ENCODE measurements at regions not wholly inside any gene's neighbourhood (a gene's known extent, or its start where the extent isn't known, plus 50 kb on each side); places are given as distances from the start of the nearest gene placed in this dataset.

- Mint-ChIP-seq H3K27me3 (no peaks in the 10 kb centered on the region), H3K27ac (no peak overlapping the region), H3K36me3 (no peaks in the 10 kb centered on the region), H3K9me3 (no peaks in the 10 kb centered on the region), H3K4me3 (no peak overlapping the region), H3K4me1 (ENCODE audit: unreplicated experiment) (peaks cover 14% of the 10 kb centered on the region)
- no peak for DNase-seq (ENCODE audit: extremely low spot score, unreplicated experiment)
- TF ChIP-seq, protein P1, sequence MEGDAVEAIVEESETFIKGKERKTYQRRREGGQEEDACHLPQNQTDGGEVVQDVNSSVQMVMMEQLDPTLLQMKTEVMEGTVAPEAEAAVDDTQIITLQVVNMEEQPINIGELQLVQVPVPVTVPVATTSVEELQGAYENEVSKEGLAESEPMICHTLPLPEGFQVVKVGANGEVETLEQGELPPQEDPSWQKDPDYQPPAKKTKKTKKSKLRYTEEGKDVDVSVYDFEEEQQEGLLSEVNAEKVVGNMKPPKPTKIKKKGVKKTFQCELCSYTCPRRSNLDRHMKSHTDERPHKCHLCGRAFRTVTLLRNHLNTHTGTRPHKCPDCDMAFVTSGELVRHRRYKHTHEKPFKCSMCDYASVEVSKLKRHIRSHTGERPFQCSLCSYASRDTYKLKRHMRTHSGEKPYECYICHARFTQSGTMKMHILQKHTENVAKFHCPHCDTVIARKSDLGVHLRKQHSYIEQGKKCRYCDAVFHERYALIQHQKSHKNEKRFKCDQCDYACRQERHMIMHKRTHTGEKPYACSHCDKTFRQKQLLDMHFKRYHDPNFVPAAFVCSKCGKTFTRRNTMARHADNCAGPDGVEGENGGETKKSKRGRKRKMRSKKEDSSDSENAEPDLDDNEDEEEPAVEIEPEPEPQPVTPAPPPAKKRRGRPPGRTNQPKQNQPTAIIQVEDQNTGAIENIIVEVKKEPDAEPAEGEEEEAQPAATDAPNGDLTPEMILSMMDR (conservative IDR thresholded peaks at IDR 0.05), result no peak
Measured at GRCh38 chr1:218568962-218569550, 223.9 kb downstream of the TGFB2 start.

DNA sequence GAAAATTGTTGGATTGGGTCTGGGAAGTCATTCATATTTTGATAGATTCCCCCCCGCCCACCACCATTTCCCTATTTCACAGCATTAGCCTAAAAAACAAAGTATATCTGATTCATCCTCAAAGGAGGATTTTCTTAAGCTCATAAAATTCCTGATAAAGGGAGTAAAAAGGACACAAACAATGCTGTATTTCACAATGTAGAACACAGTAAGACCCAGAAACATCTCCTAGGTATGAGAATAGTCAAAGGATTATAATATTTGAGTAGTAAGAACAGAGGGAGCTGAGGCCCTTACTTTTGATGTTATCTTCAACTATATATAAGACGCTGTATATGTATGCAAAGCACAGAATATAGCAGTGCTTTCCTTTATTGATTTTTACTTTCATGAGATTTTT lies 225.3 kb downstream of the TGFB2 start:
- TF ChIP-seq, protein P1 (conservative IDR thresholded peaks at IDR 0.05), result no peak
- Mint-ChIP-seq H3K4me3 (no peak overlapping the region), H3K36me3 (no peaks in the 10 kb centered on the region), H3K27me3 (no peaks in the 10 kb centered on the region), H3K4me1 (ENCODE audit: unreplicated experiment) (peaks cover 10% of the 10 kb centered on the region), H3K27ac (no peak overlapping the region), H3K9me3 (peaks cover 4% of the 10 kb centered on the region)
- no peak for DNase-seq (ENCODE audit: extremely low spot score, unreplicated experiment)

DNA sequence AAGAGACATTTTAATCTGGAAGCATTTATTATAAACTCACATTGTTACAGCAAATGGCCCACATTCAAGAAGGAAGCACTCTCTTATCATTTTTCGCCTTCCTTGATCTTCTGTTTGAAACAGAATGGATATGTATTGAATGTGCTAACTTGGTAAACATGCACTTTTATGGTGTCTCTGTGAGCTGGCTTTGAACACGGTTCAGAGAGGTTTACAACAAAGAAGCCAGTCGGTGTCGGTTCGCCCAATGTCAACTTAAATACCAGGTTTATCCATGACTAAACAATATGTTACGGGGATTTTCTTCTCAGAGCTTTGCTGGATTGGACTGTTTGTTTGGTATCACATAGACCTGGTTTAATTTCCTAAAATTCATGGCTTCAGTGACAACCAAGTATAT lies 226.4 kb downstream of the TGFB2 start:
- TF ChIP-seq, protein P1 (conservative IDR thresholded peaks at IDR 0.05), result no peak
- Mint-ChIP-seq H3K27ac (no peak overlapping the region), H3K27me3 (no peaks in the 10 kb centered on the region), H3K36me3 (no peaks in the 10 kb centered on the region), H3K4me1 (ENCODE audit: unreplicated experiment) (peaks cover 4% of the 10 kb centered on the region), H3K9me3 (peaks cover 4% of the 10 kb centered on the region), H3K4me3 (no peak overlapping the region)
- no peak for DNase-seq (ENCODE audit: extremely low spot score, unreplicated experiment)

GRCh38 chr1:218572050-218572449 lies 226.9 kb downstream of the TGFB2 start:
- no peak overlapping the region for H3K27ac Mint-ChIP-seq
- no peaks in the 10 kb centered on the region for H3K27me3 Mint-ChIP-seq
- H3K9me3 Mint-ChIP-seq, result peaks cover 4% of the 10 kb centered on the region
- TF ChIP-seq, protein P1 (conservative IDR thresholded peaks at IDR 0.05), result no peak
- H3K36me3 Mint-ChIP-seq, result no peaks in the 10 kb centered on the region
- H3K4me3 Mint-ChIP-seq, result no peak overlapping the region
- H3K4me1 Mint-ChIP-seq (ENCODE audit: unreplicated experiment), result peaks cover 4% of the 10 kb centered on the region
- no peak for DNase-seq (ENCODE audit: extremely low spot score, unreplicated experiment)

DNA sequence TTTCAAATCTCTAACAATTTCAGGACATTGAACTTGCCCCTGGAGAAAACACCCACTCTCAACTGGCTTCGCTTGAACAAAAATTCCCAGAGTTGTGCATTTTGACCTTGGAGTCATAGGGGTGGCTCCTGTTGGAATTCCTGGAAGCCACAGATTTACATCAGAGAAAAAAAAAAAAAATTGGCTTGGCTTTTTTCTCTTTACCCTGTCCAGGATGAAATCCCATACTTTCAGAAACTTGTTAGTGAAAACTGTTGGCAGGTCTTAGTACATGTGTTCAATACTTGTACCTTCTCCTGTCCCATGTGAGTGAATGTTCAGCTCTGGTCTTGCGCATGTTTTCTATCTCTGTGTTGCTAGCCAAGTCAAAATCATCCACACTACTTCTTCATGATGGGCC lies 228.8 kb downstream of the TGFB2 start:
- Mint-ChIP-seq H3K36me3 (no peaks in the 10 kb centered on the region), H3K27ac (no peak overlapping the region), H3K4me3 (no peak overlapping the region), H3K27me3 (no peaks in the 10 kb centered on the region), H3K9me3 (peaks cover 4% of the 10 kb centered on the region), H3K4me1 (ENCODE audit: unreplicated experiment) (peaks cover 4% of the 10 kb centered on the region)
- TF ChIP-seq, protein P1 (conservative IDR thresholded peaks at IDR 0.05), result no peak
- no peak for DNase-seq (ENCODE audit: extremely low spot score, unreplicated experiment)

GRCh38 chr1:218575079-218575478 lies 229.9 kb downstream of the TGFB2 start:
- Mint-ChIP-seq H3K27me3 (no peaks in the 10 kb centered on the region), H3K4me3 (no peak overlapping the region), H3K27ac (no peak overlapping the region), H3K9me3 (peaks cover 4% of the 10 kb centered on the region), H3K4me1 (ENCODE audit: unreplicated experiment) (no peaks in the 10 kb centered on the region), H3K36me3 (no peaks in the 10 kb centered on the region)
- DNase-seq (ENCODE audit: extremely low spot score, unreplicated experiment), result no peak
- TF ChIP-seq, protein P1 (conservative IDR thresholded peaks at IDR 0.05), result no peak
